Right lobe of liver (tissue), 4 donors: ENCODE measurements at regions not wholly inside any gene's neighbourhood (a gene's known extent, or its start where the extent isn't known, plus 50 kb on each side); places are given as distances from the start of the nearest gene placed in this dataset.

Experiments used
- CTCF ChIP-seq, 4 donors: fragments of 200-600 bp in 3 of 4; fragments of 450-650 bp in 1 of 4; IDR thresholded peaks; one replicate each; pipeline versions ENCODE4 v1.5.1 to v1.8.0; 2016 to 2022; ENCODE audit warnings: antibody characterized with exemption in 4 of 4, mild to moderate bottlenecking in 2 of 4
- POLR2A ChIP-seq: fragments of 450-650 bp; IDR thresholded peaks from one replicate; pipeline ENCODE4 v1.6.1; 2017; ENCODE audit warnings: antibody characterized with exemption, mild to moderate bottlenecking
- donor health status: DM: no; HTN: no; CAD: no.
- donor health status: DM: no; HTN: no; CAD: no.
- donor health status: DM: no; HTN: yes; CAD: no.

GRCh38 chr6:140078561-140079125 lies 704.2 kb upstream of the CITED2 start:
- TF ChIP-seq CTCF (IDR thresholded peaks at IDR 0.05) = no peak
- TF ChIP-seq POLR2A = no peak
